Ishikawa (cell line): ENCODE measurements at regions not wholly inside any gene's neighbourhood (a gene's known extent, or its start where the extent isn't known, plus 50 kb on each side); places are given as distances from the start of the nearest gene placed in this dataset.

Experiments used
- CEBPB ChIP-seq: IDR thresholded peaks from 2 replicates; pipeline ENCODE4 v1.6.1; 2012
- CREB1 ChIP-seq: IDR thresholded peaks from 2 replicates; pipeline ENCODE4 v1.6.1; 2012; ENCODE audit warnings: low read depth
- EGR1 ChIP-seq: IDR thresholded peaks from 2 replicates; pipeline ENCODE4 v1.6.1; 2012
- EP300 ChIP-seq: IDR thresholded peaks from 2 replicates; pipeline ENCODE4 v1.6.1; 2012; ENCODE audit warnings: borderline replicate concordance
- RAD21 ChIP-seq: IDR thresholded peaks from 2 replicates; pipeline ENCODE4 v1.6.1; 2012; ENCODE audit warnings: low read depth
- TAF1 ChIP-seq: IDR thresholded peaks from 2 replicates; pipeline ENCODE4 v1.6.1; 2012; ENCODE audit warnings: low read depth, mild to moderate bottlenecking
- TCF12 ChIP-seq: IDR thresholded peaks from 2 replicates; pipeline ENCODE4 v1.6.1; 2012; ENCODE audit warnings: low read depth
- YY1 ChIP-seq: IDR thresholded peaks from 2 replicates; pipeline ENCODE4 v1.6.1; 2012; ENCODE audit warnings: low read depth
- TF ChIP-seq, protein P1 (sequence below): IDR thresholded peaks from 2 replicates; pipeline ENCODE4 v1.6.1; 2012; ENCODE audit warnings: low read depth, mild to moderate bottlenecking

DNA sequence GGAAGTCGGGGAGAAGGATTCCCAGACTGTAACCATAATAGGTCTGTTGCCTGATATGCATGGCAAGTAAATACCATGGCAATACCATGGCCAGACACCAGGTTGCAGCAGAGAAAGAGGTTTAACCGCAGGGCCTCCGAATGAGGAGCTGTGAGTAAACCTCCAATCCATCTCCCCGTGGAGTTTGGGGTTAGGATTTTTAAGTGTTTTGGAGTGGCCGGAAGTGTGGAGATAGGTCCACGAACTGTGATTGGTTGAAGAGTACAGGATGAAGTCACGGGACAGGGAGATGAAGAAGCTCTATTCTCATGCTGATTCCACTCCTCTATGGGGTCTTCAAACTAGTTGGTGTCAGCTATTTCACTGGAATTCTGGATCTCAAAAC is 127.9 kb downstream of the ST8SIA2 start:
- peak; percentile 93 for TF ChIP-seq RAD21
- TF ChIP-seq TAF1: no peak
- TF ChIP-seq, protein P1, sequence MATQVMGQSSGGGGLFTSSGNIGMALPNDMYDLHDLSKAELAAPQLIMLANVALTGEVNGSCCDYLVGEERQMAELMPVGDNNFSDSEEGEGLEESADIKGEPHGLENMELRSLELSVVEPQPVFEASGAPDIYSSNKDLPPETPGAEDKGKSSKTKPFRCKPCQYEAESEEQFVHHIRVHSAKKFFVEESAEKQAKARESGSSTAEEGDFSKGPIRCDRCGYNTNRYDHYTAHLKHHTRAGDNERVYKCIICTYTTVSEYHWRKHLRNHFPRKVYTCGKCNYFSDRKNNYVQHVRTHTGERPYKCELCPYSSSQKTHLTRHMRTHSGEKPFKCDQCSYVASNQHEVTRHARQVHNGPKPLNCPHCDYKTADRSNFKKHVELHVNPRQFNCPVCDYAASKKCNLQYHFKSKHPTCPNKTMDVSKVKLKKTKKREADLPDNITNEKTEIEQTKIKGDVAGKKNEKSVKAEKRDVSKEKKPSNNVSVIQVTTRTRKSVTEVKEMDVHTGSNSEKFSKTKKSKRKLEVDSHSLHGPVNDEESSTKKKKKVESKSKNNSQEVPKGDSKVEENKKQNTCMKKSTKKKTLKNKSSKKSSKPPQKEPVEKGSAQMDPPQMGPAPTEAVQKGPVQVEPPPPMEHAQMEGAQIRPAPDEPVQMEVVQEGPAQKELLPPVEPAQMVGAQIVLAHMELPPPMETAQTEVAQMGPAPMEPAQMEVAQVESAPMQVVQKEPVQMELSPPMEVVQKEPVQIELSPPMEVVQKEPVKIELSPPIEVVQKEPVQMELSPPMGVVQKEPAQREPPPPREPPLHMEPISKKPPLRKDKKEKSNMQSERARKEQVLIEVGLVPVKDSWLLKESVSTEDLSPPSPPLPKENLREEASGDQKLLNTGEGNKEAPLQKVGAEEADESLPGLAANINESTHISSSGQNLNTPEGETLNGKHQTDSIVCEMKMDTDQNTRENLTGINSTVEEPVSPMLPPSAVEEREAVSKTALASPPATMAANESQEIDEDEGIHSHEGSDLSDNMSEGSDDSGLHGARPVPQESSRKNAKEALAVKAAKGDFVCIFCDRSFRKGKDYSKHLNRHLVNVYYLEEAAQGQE: no peak
- TF ChIP-seq CREB1: no peak
- TF ChIP-seq YY1: no peak
- no peak for TF ChIP-seq EP300
- TF ChIP-seq CEBPB: no peak
- TF ChIP-seq TCF12: no peak
- TF ChIP-seq EGR1: no peak
